Parathyroid adenoma (tissue), 2 donors: ENCODE measurements at regions not wholly inside any gene's neighbourhood (a gene's known extent, or its start where the extent isn't known, plus 50 kb on each side); places are given as distances from the start of the nearest gene placed in this dataset.

Experiments used
- H2AFZ ChIP-seq: fragments of 300-600 bp; sonication (generic); one replicate; pipeline ENCODE4 v1.7.0; 2017; ENCODE audit warnings: antibody characterized with exemption, mild to moderate bottlenecking
- H3K27ac ChIP-seq: fragments of 300-600 bp; sonication (generic); one replicate; pipeline ENCODE4 v1.7.0; 2017
- H3K27me3 ChIP-seq: fragments of 300-600 bp; sonication (generic); one replicate; pipeline ENCODE4 v1.7.0; 2017; ENCODE audit warnings: low read length; ENCODE audit not compliant: control insufficient read depth, insufficient read depth
- H3K36me3 ChIP-seq: fragments of 300-600 bp; sonication (generic); one replicate; pipeline ENCODE4 v1.7.0; 2017; ENCODE audit warnings: low read length; ENCODE audit not compliant: control insufficient read depth, insufficient read depth
- H3K4me1 ChIP-seq: fragments of 300-600 bp; sonication (generic); one replicate; pipeline ENCODE4 v1.7.0; 2017; ENCODE audit warnings: control low read depth
- H3K4me2 ChIP-seq: fragments of 300-600 bp; sonication (generic); one replicate; pipeline ENCODE4 v1.7.0; 2017; ENCODE audit warnings: low read length
- H3K4me3 ChIP-seq: fragments of 300-600 bp; sonication (generic); one replicate; pipeline ENCODE4 v1.7.0; 2017; ENCODE audit warnings: low read depth, low read length
- H3K79me2 ChIP-seq: fragments of 300-600 bp; sonication (generic); one replicate; pipeline ENCODE4 v1.7.0; 2017; ENCODE audit warnings: control low read depth
- H3K9ac ChIP-seq: fragments of 300-600 bp; sonication (generic); one replicate; pipeline ENCODE4 v1.7.0; 2017; ENCODE audit warnings: mild to moderate bottlenecking
- H3K9me3 ChIP-seq: fragments of 300-600 bp; sonication (generic); one replicate; pipeline ENCODE4 v1.7.0; 2017; ENCODE audit warnings: low read length; ENCODE audit not compliant: control insufficient read depth
- TF ChIP-seq, protein P1 (sequence below): fragments of 300-600 bp; sonication (generic); IDR thresholded peaks from one replicate; pipeline ENCODE4 v1.7.0; 2017; ENCODE audit warnings: antibody characterized with exemption, mild to moderate bottlenecking
- donor health status: primary hyperparathyroidism.

DNA sequence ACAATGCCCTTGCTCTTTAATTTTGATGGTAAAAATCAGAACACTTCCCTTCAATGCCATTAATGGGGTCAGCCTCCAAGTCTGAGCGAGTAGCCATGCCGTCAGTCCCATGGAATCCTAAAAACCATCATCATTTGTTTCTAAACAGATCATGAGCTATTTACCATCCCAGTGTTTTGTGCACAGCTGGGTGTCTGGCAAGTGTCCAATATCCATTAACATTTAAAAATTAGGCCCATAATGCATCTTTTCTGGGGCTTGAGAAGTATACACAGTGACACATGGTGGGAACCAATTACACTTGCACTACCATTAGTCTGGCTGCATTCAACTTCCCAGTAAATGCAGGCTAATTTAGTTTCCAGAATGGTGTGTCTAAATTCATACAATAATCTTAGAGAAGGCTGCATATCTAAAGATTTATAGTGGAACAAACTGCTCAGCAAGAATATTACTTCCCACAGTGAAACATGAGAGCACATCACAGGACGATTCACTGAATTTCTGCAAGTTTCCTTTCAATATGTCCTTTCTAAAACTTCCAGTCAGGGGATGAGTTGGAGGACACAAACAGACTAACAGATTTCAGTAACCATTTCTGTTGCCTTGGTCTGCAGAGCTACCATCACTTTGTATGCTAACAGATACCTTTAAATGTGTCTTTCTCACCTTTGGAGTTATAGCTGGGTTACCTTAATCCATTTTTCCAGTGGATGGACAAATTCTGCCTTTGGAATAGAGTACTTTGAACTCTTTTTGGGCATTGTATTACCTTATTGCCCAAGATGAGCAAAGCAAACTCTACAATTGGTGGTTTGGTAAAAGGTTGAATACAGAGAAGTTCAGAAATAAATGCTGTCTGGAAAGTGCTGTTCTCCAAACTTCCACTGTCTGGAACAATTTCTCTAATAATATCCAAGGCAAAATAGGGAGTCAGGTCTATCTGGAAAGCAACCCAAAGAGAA is 258.0 kb downstream of the PTBP2 start:
- TF ChIP-seq, protein P1, sequence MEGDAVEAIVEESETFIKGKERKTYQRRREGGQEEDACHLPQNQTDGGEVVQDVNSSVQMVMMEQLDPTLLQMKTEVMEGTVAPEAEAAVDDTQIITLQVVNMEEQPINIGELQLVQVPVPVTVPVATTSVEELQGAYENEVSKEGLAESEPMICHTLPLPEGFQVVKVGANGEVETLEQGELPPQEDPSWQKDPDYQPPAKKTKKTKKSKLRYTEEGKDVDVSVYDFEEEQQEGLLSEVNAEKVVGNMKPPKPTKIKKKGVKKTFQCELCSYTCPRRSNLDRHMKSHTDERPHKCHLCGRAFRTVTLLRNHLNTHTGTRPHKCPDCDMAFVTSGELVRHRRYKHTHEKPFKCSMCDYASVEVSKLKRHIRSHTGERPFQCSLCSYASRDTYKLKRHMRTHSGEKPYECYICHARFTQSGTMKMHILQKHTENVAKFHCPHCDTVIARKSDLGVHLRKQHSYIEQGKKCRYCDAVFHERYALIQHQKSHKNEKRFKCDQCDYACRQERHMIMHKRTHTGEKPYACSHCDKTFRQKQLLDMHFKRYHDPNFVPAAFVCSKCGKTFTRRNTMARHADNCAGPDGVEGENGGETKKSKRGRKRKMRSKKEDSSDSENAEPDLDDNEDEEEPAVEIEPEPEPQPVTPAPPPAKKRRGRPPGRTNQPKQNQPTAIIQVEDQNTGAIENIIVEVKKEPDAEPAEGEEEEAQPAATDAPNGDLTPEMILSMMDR: no peak
- Histone ChIP-seq H3K36me3 (no peaks in the 10 kb centered on the region), H3K4me1 (no peaks in the 10 kb centered on the region), H2AFZ (no peak overlapping the region), H3K4me3 (no peak overlapping the region), H3K4me2 (no peak overlapping the region), H3K9ac (no peak overlapping the region), H3K9me3 (no peaks in the 10 kb centered on the region), H3K27ac (no peak overlapping the region), H3K27me3 (no peaks in the 10 kb centered on the region), H3K79me2 (no peaks in the 10 kb centered on the region)

DNA sequence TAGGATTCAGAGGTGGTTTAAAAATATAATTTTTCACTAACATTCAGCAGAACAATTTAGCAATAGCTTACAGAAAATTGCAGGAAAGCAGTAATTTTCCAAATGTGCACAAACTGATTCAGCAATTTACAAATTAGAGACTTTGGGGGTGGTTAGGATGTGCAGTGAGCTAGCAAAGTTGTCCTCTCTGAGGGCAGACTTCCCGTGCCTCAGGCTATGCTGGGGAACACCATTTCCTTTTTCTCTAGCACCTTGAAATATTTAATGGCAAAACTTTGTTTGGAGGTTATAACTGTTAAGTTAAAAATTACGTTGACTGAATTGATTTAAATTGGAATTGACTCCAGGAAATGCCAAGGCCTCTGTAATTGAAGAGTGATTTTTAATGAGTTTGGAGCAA is 258.9 kb downstream of the PTBP2 start:
- no peak overlapping the region for H3K4me3 ChIP-seq
- no peaks in the 10 kb centered on the region for H3K4me1 ChIP-seq
- H3K27ac ChIP-seq: no peak overlapping the region
- H3K27me3 ChIP-seq: no peaks in the 10 kb centered on the region
- TF ChIP-seq, protein P1: no peak
- H3K36me3 ChIP-seq: no peaks in the 10 kb centered on the region
- no peak overlapping the region for H3K4me2 ChIP-seq
- H3K9me3 ChIP-seq: no peaks in the 10 kb centered on the region
- H2AFZ ChIP-seq: no peak overlapping the region
- H3K9ac ChIP-seq: no peak overlapping the region
- H3K79me2 ChIP-seq: no peaks in the 10 kb centered on the region

DNA sequence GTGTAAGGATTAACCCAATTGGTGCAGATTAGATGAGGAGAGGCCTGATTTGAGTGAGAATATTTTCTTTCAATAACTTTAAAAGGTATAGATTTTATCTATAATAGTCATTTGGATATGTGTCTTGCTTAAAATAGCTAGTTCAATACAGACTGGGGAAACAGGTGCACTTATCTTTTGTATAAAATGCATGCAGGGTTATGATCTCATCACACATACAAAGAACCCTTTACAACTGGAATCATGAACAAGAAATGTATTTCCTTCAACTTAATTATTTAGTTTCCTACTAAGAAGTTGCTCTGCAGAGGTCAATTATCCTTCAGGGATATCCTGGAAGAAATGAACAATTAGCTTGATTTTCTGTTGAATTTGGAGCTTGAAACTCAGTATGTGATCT is 259.6 kb downstream of the PTBP2 start:
- no peaks in the 10 kb centered on the region for H3K9me3 ChIP-seq
- H3K27ac ChIP-seq: no peak overlapping the region
- TF ChIP-seq, protein P1: no peak
- no peak overlapping the region for H3K4me2 ChIP-seq
- no peak overlapping the region for H2AFZ ChIP-seq
- H3K79me2 ChIP-seq: no peaks in the 10 kb centered on the region
- no peak overlapping the region for H3K9ac ChIP-seq
- H3K4me1 ChIP-seq: no peaks in the 10 kb centered on the region
- H3K27me3 ChIP-seq: no peaks in the 10 kb centered on the region
- no peak overlapping the region for H3K4me3 ChIP-seq
- no peaks in the 10 kb centered on the region for H3K36me3 ChIP-seq

DNA sequence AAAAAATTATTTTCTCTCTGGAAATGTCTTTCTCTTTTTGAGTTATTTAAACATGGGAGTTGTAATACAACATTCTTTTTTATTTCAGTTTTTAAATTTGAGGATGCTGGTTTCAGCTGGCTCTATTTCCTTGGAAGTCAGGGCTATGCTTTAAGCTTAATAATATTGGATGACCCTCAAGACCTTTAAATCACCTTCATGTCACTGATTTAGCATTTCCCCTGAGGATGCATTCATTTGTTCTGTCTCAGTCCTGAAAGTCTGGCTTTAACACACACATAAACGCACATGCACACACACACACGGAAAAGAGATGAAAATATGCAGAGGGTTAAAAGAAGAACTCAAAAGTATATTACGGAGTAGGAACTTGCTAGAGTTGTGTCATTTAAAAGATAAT is 260.5 kb downstream of the PTBP2 start:
- no peaks in the 10 kb centered on the region for H3K4me1 ChIP-seq
- H3K27ac ChIP-seq: no peak overlapping the region
- H3K36me3 ChIP-seq: no peaks in the 10 kb centered on the region
- TF ChIP-seq, protein P1: no peak
- no peaks in the 10 kb centered on the region for H3K79me2 ChIP-seq
- H3K4me2 ChIP-seq: no peak overlapping the region
- H3K9ac ChIP-seq: no peak overlapping the region
- no peak overlapping the region for H3K4me3 ChIP-seq
- H3K27me3 ChIP-seq: no peaks in the 10 kb centered on the region
- H2AFZ ChIP-seq: no peak overlapping the region
- no peaks in the 10 kb centered on the region for H3K9me3 ChIP-seq

DNA sequence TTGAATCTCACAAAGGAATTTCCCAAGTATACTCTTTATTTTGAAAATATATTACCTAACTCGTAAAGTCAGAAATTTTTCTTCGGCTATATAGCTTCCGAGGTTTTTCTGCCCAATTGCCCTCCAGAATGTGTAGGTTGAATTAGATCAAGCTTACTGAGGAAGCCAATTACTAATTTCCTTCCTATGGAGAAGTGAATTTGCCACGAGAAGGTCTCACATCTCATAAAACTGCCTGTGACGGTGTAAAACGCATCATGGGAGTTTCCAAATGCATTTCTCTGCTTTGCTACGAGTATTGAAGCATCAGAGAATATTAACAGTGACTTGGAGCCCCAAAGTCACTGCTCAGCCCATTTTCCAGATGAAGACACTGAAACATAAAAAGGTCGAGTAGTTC is 262.3 kb downstream of the PTBP2 start:
- Histone ChIP-seq H3K79me2 (no peaks in the 10 kb centered on the region), H3K36me3 (no peaks in the 10 kb centered on the region), H3K9ac (no peak overlapping the region), H3K4me2 (no peak overlapping the region), H3K27ac (no peak overlapping the region), H2AFZ (no peak overlapping the region), H3K4me1 (no peaks in the 10 kb centered on the region), H3K27me3 (no peaks in the 10 kb centered on the region), H3K4me3 (no peak overlapping the region), H3K9me3 (no peaks in the 10 kb centered on the region)
- TF ChIP-seq, protein P1: no peak
